GM21786 (cell line): ENCODE measurements at regions not wholly inside any gene's neighbourhood (a gene's known extent, or its start where the extent isn't known, plus 50 kb on each side); places are given as distances from the start of the nearest gene placed in this dataset.

Source experiments
- ATAC-seq: cut with Tn5 transposase; IDR thresholded peaks from one replicate; pipeline ENCODE4 v1.9.1; 2021; ENCODE audit not compliant: unreplicated experiment

DNA sequence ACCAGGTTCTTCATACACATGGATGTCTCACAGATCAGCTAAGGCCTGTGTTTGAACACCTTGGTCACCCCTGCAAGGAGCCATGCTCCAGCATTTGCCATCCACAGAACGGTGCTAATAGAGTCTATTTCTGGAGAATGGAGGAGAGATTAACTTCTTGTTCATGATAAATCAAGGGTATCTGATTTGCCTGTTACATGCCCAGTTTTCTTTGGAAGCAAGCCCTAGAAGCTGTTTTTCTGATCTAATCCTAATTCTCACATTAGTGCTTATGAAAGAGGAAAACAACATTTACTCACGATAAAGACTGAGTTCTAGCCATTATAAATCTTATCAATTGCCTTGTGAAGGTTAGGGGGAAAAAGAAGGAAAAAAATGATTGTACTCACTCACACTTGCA lies 119.6 kb upstream of the DTNA start:
- ATAC-seq: no peak

DNA sequence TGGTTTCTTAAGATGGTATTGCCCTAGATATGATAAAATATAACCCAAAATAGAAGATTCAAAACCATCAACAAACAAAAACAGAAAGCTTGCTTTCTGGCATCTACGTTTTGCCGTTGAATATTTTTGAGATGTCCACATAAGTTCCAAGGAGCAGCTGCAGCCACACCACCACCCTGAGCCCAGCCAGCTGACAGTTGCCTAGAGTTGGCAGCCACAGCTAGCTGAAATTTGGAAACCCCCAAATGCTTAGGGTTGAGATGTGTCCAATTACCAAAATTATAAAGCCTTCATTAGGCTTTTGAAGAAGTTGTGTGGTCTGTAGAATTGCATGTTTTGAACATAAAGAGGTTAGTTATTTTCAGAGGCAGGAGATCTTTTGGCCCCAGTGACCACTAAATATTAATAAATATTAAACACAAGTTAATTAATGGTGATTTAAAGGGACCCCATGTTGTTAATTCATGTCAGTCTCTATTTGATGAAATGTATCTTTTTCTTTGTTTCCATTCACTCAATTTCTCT lies 118.1 kb upstream of the DTNA start:
- no peak for ATAC-seq

DNA sequence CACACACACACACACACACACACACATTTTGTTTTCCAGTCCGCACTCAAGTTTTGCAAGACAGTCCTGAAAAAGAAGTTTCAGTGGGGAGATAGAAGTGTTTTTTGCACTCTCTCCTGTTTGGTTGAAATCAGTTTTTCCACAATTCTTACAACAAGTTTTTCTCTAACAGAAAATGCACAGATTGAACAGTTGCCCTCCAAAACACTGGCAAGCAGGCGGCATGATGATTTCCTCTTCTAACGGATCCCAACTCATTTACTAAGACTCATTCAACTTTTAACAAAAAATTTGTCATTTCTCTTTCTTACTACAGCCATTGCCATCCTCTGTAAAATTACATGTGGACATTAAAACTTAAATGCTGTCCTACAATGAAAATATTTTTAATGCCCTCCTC lies 117.6 kb upstream of the DTNA start:
- ATAC-seq: no peak

DNA sequence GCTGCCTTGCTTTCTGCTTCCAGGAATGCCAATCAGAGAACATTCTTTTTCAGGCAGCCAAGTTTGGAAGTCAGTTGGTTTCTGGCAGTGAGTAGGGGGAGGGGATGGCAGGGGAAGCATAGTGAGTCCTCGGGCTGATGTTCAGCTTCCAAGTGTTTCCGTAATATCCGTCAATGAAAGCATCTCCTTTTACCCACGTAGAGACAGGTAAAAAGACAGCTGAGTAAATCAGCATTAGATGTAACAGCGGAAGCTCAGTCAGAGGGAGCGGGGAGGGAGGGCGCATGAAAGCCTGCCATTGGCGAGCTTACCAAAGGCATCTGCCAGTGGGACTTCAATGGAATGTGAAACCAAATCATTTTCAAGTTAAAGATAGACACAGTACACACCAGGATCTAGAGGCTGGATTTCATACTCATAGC lies 117.1 kb upstream of the DTNA start:
- ATAC-seq: no peak

DNA sequence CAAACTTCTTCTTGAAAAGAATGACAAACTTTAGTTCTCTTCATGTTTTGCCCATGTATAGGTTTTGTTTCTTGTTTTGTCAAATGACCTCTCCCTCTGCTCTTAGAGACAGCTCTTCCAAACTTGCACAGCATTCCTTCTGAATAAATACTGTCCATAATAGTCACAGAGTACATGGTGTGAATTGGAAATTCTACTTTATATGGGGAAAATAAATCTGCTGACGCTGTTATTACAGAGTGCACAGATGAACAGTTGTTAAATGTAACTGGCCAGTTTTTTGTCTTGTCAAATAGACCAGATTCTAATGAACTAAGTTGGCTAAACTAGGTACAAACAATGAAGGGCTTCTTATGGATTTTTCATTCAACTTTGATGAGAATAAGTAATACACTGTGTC lies 115.8 kb upstream of the DTNA start:
- no peak for ATAC-seq

DNA sequence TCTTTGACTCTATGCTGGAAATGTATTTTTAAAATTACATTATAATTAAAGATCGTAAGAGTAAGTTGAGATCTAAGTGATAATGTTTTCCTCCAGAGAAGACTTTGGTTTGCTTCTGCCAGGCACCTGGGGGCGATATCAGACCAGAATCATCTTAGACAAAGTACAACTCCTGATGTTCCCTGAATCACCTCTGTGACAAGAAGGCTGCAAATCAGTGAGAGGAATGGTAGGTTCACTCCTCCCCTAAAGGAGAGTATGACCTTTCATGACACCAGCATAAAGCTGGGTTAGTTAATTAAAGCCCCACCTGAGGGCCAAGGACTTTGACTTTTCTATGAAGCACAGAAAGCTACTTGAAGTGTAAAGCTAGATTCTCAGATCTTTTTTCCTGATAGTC lies 114.4 kb upstream of the DTNA start:
- ATAC-seq: no peak

DNA sequence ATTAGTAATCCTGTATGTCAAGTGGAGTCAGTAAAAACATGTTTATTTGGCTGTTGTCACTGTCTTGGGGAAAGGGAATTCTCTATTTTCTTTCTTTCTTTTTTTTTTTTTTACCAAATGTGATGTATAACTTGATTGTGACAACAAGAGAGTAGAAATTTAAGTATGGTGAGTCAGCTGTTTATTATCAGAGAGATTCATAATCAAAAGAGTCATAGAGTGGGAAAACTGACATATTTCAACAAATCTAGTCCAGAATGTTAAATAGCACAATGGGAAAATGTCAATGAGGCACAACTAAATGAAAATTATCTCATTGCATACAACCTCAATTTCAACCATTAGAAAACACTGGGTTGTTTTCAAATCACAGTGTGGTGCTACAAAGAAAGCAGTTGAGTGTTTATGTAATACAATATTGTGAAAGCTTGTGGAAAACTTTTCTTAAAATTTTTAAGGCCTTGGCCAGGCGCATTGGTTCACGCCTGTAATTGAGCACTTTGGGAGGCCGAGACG lies 111.9 kb upstream of the DTNA start:
- ATAC-seq: no peak

DNA sequence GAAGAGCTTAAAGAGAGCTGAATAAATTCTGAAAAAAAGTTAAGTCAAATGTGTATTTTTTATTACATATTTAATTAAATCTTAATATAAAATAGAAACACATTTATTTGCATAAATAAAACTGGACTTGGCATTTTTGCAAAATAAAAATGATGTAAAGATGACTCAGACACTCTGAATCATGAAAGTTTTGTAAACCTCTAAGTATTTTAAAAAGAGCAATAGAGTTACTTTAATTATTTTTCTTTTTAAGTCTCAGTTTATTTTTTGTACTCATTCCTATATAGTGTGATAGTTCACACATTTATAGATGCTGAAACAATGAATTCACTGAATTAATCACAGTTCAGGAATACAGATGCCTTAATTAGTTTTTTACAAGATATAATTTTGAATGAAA lies 109.9 kb upstream of the DTNA start:
- no peak for ATAC-seq

DNA sequence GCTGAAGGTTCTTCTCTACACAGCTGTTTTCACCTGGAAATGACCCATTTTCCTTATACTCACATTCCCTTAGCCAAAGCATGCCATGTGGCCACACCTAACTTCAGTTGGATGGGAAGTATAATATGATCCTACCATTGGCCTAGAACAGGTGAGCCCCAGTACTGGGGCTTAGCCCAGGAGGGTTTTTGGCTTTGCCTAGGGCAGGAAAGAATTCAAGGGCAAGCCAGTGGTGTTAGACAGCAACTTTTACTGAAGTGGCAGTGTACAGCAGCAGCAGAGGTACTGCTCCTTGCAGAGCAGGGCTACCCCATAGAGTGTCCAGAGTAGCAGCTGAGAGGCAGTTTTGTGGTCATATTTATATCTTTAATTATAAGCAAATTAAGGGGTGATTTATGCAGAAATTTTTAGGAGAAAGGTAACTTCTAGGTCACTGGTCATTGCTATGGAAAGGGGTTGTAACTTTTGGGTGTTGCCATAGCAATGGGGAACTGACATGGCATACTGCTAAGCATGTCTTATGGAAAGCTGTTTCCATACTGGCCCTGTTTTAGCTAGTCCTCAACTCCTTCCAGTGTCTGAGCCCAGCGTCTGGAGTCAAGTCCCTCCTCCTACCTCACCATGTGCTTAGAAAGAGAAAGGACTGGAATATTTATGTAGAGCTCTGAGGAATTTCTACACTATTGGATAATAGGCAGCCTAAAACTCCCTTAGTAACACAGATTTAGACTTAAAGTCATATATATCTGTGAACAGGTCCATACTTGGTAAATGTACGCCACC lies 109.0 kb upstream of the DTNA start:
- ATAC-seq: no peak

DNA sequence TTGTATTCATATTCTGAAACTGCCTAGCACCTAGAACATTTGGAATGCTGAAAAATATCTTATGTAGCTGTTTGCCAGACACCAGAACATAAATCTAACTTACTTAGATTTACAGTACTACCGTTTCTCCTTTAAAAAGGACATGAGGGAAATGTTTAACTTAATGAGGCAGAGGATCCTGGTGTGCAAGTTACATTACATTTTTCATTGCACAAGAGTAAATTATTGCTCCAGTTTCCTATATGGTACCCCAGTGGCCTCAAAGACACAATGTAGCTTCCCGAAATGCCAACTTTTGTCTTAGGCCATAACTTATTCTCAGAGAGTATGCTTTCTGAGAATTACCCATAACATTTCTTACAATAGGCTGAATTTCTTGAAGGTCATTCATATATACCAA lies 105.5 kb upstream of the DTNA start:
- ATAC-seq: no peak

DNA sequence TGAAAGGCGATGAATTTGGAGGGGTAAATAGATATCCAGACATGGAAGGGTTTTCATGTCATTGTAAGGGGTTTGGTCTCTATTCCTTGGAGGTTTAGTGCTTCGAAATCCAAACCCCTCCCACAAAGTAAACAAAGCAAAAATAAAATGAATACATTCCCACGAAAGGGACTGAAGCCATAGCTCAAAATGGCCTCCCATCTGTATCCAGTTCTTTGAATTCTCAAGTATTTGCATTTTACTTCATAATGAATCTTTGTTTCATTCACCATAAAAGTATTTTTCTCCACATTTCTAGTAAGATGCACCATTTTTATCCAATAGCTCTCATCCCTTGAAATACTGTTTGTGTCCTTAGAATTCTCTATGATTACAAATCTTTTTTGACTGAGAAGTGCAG lies 103.2 kb upstream of the DTNA start:
- no peak for ATAC-seq

DNA sequence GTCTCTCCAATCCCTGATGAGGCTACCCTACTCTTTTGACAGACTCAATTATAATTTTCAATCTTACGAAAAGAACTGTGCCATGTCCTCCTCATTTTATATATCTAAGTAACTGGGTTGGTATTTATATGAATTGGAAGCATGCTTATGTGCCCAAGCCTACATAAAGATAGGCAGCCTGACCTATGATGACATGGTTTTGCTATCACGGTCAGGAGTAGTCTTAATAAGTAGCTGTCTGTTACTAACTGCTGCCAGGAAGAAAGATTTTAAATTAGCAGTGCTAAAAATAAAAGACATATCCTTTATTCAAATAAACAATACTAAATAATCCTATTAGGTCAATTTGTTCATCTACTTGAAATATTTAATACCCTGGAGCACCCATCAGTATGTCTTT lies 102.0 kb upstream of the DTNA start:
- ATAC-seq: no peak

DNA sequence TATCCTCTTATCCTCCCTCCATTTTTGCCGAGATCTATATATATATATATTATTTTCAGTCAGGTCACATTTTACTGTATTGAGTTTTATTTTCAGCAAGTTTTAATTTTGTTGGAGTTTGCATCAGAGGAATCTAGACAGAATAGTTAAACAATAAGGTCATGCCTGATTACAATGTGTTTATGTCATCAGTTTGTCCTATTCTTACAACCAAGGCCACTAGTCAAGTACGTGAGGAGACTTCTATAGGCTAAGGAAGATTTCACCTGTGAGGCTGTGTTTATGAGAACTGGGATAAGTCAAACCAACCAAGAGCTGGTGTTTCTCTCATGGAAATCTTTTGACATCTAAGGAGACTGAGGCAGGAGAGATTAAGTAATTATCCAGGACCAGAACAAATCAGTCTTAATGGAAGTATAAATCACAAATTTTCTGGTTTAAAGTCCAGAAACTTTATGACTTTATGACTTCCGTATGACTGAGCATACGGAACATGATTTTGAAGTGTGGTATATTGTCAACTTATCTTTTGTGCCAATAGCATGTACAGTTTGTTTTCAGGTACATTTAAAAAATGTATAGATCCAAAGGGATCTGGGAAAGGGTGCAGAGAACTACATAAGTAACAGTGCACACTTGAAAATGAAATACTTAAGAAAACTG lies 100.0 kb upstream of the DTNA start:
- ATAC-seq: no peak

DNA sequence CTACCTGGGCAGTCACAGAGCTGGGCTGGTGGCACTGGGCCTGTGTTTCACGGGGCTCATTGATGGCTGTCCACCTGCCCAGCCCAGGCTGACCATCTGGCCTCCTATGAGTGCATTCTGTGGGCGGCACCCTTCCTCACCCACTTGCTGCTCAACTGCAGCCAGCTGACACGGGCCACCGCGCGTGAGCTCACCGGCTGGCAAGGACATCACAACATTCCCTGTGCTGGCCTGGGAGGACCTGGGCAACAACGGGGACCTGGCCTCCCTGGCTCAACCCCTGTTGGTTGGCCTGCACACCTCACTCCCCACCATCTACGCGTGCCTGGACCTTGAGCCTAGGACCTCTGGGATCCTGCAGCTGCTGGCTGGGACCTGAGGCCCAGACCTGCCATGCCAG lies 98.2 kb upstream of the DTNA start:
- no peak for ATAC-seq

DNA sequence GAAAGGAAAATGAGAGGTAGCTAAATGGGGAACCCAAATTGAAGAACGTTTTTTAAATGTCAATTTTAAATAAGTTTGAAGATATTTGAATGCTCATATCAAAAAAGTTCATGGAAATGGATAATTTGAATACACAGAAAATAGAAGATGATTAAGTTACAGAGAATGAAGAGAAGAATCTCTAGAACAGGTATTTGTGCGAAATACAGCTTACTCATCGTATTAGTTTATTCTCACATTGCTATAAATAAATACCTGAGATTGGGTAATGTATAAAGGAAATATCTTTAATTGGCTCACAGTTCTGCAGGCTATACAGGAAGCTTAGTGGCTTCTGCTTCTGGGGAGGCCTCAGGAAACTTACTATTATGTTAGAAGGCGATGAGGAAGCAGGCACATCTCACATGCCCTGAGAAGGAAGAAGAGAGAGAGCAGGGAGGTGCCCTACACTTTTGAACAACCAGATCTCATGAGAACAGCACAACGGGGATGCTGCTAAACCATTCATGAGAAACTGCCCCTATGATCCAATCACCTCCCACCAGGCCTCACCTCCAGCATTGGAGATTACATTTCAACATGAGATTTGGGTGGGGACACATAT lies 89.7 kb upstream of the DTNA start:
- no peak for ATAC-seq

DNA sequence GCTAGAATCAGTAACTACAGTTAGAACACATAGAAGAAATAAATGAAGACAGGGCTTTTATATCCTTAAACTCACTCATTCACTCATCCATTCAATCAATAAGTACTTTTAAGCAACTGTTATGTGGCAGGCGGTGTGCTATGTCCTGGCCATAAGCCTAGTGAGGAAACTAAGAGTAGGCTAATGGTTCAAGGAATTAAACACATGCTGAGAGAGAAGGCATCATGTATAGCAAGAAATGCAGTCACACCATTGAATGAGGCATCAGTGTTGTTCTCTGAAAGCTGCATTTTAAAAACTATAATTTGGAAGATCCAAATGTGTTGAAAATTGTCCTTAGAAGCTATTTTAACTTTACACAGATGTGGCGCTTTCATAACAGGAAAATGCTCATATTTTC lies 86.5 kb upstream of the DTNA start:
- no peak for ATAC-seq

DNA sequence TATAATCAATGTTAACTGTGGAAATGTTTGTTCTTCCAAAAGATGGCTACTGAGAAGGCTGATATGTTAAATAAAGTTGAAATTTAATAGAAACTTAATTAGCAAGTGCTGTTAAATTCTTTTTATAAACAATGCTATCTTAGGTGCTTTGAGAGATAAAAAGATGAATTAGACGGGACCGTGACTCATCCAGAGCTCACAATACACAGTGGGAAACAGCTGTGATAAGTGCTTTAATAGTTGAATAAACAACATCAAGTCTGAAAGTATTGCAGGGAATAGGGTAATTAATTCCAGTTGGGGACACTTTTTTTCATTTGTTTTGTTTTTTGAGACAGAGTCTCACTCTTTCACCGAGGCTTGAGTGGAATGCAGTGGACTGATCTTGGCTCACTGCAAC lies 85.5 kb upstream of the DTNA start:
- no peak for ATAC-seq

DNA sequence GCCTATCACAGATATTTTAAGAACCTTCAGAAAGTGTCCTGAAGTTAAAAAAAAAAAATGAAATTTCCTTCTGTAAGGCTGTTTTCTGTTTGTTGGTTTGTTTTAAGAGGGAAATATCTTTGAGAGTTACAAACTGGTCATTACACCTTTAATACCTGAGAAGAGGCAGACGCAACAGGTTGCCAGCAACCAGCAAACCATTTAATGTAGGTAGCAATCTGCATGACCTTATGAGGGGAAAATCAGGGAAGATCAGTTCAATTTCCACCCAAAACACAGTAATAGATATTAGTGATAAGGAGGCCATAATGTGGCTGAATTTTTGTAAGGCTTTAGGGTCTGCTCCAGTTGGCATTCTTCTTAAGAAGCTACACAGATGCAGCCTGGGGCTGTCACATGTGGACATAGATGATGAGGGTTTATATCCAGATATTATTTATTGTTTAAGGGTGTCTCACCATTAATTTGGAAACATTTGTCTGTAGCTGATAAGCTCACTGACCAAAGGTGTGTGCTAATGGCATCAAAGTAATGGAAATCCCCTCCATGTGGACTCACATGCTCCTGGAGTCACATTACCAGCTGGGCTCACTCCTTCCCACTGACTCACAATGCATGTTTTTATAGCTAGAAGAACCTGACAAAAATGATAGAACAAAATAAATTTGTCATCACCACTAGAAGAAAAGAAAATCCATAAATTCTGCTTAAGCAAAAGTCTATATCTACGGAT lies 83.5 kb upstream of the DTNA start:
- no peak for ATAC-seq

DNA sequence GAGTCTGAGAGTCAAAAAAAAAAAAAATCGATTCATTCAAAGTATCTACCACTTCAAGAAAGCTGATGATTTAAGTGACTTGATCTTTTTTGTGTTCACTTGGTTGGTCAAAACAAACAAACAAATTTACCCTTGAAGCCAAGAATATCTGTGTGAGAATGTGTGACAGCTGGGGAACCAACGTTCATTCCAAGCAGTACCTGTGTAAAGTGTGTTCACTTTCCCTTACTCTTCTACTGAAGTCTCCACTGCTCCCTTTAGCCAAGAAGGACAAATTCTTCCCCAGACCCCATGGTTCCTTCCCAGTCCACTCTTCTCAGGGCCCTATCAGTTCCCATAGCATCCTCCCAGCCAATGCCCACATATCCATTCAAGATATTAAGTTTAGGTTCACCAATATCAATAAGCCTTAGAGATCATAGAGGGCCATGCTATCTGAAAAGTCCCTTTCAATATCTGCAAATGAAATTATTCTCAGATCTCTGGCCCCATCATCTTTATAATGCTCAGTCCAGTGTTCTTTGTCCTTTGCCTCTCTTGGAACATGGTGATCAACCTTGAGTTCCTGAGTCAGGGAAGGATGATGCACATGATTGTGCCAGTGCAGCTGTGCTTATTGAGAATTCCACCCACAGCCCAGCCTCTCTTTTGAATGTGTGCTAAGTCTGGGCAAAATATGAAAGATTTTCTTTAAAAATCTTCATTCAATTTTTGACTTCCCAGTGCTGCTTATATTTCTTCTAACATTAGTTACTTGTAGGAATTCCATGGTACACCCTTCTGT lies 82.8 kb upstream of the DTNA start:
- ATAC-seq: no peak

DNA sequence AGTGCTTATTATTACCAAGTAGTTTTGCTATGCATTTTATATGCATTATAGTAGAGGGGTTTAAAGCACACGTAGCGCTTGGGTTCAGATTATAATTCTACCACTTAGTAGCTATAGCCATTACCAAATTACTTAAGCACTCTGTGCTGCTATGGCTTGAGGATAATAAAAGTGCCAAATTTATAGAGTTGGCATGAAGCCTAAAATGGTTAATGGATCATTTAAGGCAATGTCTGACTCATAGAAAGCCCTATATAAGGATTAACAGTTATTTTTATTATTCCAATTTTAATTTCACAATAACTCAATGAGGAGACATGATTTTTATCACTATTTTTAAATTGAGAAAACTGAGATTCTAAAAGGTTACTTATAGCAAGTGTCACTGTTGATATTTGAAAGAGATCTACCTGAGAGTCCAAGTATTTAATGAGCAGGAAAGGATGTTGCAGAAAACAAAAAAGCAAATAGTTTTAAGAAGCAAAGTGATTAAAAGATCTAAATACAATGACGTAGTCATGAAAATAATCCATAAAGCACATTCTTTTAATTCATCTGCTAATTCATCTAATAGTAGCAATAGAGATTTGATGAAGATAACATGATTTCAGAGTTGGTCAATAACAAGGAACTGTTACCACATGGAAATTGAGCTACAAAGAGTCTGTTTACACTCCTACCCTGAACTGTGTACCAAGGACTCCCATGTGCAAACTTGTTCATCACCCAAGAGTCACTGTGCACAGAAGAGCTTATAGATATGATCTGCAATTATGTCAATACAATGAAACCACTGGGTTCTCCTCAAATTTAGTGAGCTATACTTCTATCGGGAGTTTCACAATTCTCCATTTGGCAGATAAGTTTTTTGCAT lies 78.8 kb upstream of the DTNA start:
- ATAC-seq: no peak
